ENCODE measurements at regions not wholly inside any gene's neighbourhood (a gene's known extent, or its start where the extent isn't known, plus 50 kb on each side); places are given as distances from the start of the nearest gene placed in this dataset.

GRCh38 chr9:38294220-38294960 lies 98.1 kb upstream of the ALDH1B1 start:
- TF ChIP-seq RAD21 (IDR thresholded peaks at IDR 0.05) (no peak), MAX (IDR thresholded peaks at IDR 0.05) (no peak), HNF4G (IDR thresholded peaks at IDR 0.05) (no peak), ATF3 (IDR thresholded peaks at IDR 0.05) (no peak)
- Histone ChIP-seq H3K4me3 (ENCODE audit: low read depth in 1 of 3, low read length in 3 of 3) (no peak overlapping the region), H3K27me3 (ENCODE audit: control insufficient read depth in 4 of 4, insufficient read depth in 4 of 4, low read length in 3 of 4) (no peaks in the 10 kb centered on the region), H3K36me3 (ENCODE audit: control insufficient read depth in 4 of 4, insufficient read depth in 3 of 4, low read depth in 1 of 4, low read length in 3 of 4) (no peaks in the 10 kb centered on the region), H3K9me3 (ENCODE audit: control insufficient read depth in 4 of 4, low read length in 3 of 4) (no peaks in the 10 kb centered on the region), H3K4me1 (ENCODE audit: control insufficient read depth in 4 of 4, insufficient read depth in 4 of 4, low read length in 3 of 4) (no peaks in the 10 kb centered on the region), H3K27ac (ENCODE audit: low read depth in 1 of 2, low read length in 2 of 2) (no peak overlapping the region), H3K9ac (ENCODE audit: low read depth in 1 of 2, low read length in 2 of 2) (no peak overlapping the region)
- WGBS = 79% methylated on average over 8 of the region's 8 CpGs
- no peak for DNase-seq (ENCODE audit: low spot score)

GRCh38 chr9:38293022-38293421 lies 99.5 kb upstream of the ALDH1B1 start:
- TF ChIP-seq FOXA2 (IDR thresholded peaks at IDR 0.05) (no peak), RAD21 (IDR thresholded peaks at IDR 0.05) (no peak), SP1 (IDR thresholded peaks at IDR 0.05) (no peak), FOXA1 (IDR thresholded peaks at IDR 0.05) (no peak), RXRA (IDR thresholded peaks at IDR 0.05) (no peak), NR2F2 (IDR thresholded peaks at IDR 0.05) (no peak), TAF1 (conservative IDR thresholded peaks at IDR 0.05) (no peak), ATF3 (IDR thresholded peaks at IDR 0.05) (no peak), GABPA (IDR thresholded peaks at IDR 0.05 in 1 of 2, conservative IDR thresholded peaks at IDR 0.05 in 1 of 2) (no peak), CTCF (IDR thresholded peaks at IDR 0.05; ENCODE audit: low read depth, low read length, missing input control) (no peak), REST (IDR thresholded peaks at IDR 0.05) (no peak), HNF4G (IDR thresholded peaks at IDR 0.05) (no peak), EGR1 (IDR thresholded peaks at IDR 0.05; ENCODE audit: low read depth in 2 of 2) (no peak), ZBTB33 (IDR thresholded peaks at IDR 0.05) (no peak), JUND (IDR thresholded peaks at IDR 0.05) (no peak), YY1 (IDR thresholded peaks at IDR 0.05) (no peak), MAX (IDR thresholded peaks at IDR 0.05) (no peak), HNF4A (conservative IDR thresholded peaks at IDR 0.05) (no peak)
- Histone ChIP-seq H3K27me3 (ENCODE audit: control insufficient read depth in 4 of 4, insufficient read depth in 4 of 4, low read length in 3 of 4) (no peaks in the 10 kb centered on the region), H3K36me3 (ENCODE audit: control insufficient read depth in 4 of 4, insufficient read depth in 3 of 4, low read depth in 1 of 4, low read length in 3 of 4) (no peaks in the 10 kb centered on the region), H3K27ac (ENCODE audit: low read depth in 1 of 2, low read length in 2 of 2) (no peak overlapping the region), H3K4me3 (ENCODE audit: low read depth in 1 of 3, low read length in 3 of 3) (no peak overlapping the region), H3K9ac (ENCODE audit: low read depth in 1 of 2, low read length in 2 of 2) (no peak overlapping the region), H3K9me3 (ENCODE audit: control insufficient read depth in 4 of 4, low read length in 3 of 4) (no peaks in the 10 kb centered on the region), H3K4me1 (ENCODE audit: control insufficient read depth in 4 of 4, insufficient read depth in 4 of 4, low read length in 3 of 4) (no peaks in the 10 kb centered on the region)
- WGBS = 79% methylated on average over 4 of the region's 4 CpGs
- DNase-seq (ENCODE audit: low spot score) = no peak

Measured in liver (tissue), 8 donors.